ENCODE measurements at regions not wholly inside any gene's neighbourhood (a gene's known extent, or its start where the extent isn't known, plus 50 kb on each side); places are given as distances from the start of the nearest gene placed in this dataset.
A peak's percentile ranks its signal among the peaks of the same experiment; 100 is the strongest.

DNA sequence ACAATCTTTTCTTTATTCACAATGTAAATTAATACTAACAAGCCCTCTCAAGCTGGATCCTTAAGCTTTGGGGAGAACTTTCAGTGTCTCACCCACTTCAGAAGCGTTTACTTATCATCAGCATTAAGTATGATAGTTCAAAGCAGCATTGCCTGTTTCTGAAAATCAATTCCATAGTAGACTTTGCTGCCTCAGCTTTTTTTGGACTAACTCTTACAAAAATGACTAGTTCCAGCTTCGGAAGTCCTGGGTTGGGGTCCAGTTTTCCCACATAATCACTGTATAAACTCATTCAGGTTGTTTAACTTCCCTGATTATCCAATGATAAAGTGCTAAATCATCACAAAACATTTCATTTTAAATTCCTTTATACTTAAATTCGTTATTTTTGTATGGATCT, 114.4 kb downstream of the NR2F2 start:
- H3K27me3 ChIP-seq, result no peaks in the 10 kb centered on the region
- no peaks in the 10 kb centered on the region for H3K4me1 ChIP-seq
- no peaks in the 10 kb centered on the region for H3K9me3 ChIP-seq
- no peaks in the 10 kb centered on the region for H3K36me3 ChIP-seq
- WGBS, 2 donors, result 80 to 82% methylated on average over 3 of the region's 3 CpGs
- H3K27ac ChIP-seq, result no peak overlapping the region
- DNase-seq (ENCODE audit: low spot score in 2 of 2), result no peak
- TF ChIP-seq POLR2A (IDR thresholded peaks at IDR 0.05) (no peak), EP300 (IDR thresholded peaks at IDR 0.05) (no peak), CTCF (IDR thresholded peaks at IDR 0.05) (no peak)
- H3K4me3 ChIP-seq, result no peak overlapping the region

- 78 to 79% methylated on average over 7 of the region's 7 CpGs for WGBS, 2 donors
- no peaks in the 10 kb centered on the region for H3K9me3 ChIP-seq
- TF ChIP-seq POLR2A (IDR thresholded peaks at IDR 0.05), result no peak
- no peak for TF ChIP-seq CTCF (IDR thresholded peaks at IDR 0.05)
- TF ChIP-seq EP300 (IDR thresholded peaks at IDR 0.05), result no peak
- no peaks in the 10 kb centered on the region for H3K27me3 ChIP-seq
- DNase-seq (ENCODE audit: low spot score in 2 of 2), result no peak
- H3K27ac ChIP-seq, result no peak overlapping the region
- no peaks in the 10 kb centered on the region for H3K36me3 ChIP-seq
- H3K4me1 ChIP-seq, result no peaks in the 10 kb centered on the region
- H3K4me3 ChIP-seq, result no peak overlapping the region
Measured at GRCh38 chr15:96448923-96449322, 118.4 kb downstream of the NR2F2 start.

- Histone ChIP-seq H3K4me3 (no peak overlapping the region), H3K9me3 (peaks cover 0 to 3% (median 0%) of the 10 kb centered on the region in 4 donors), H3K4me1 (no peaks in the 10 kb centered on the region), H3K36me3 (no peaks in the 10 kb centered on the region), H3K27me3 (no peaks in the 10 kb centered on the region), H3K27ac (no peak overlapping the region)
- WGBS, 2 donors, result 88 to 90% methylated on average over 3 of the region's 3 CpGs
- TF ChIP-seq CTCF (IDR thresholded peaks at IDR 0.05) (no peak), EP300 (IDR thresholded peaks at IDR 0.05) (no peak), POLR2A (IDR thresholded peaks at IDR 0.05) (no peak)
- no peak for DNase-seq (ENCODE audit: low spot score in 2 of 2)
Measured at GRCh38 chr15:96457841-96458240, 127.3 kb downstream of the NR2F2 start.

GRCh38 chr15:96460106-96460505, 129.6 kb downstream of the NR2F2 start:
- Histone ChIP-seq H3K36me3 (no peaks in the 10 kb centered on the region), H3K27ac (no peak overlapping the region), H3K4me3 (no peak overlapping the region), H3K27me3 (no peaks in the 10 kb centered on the region), H3K4me1 (no peaks in the 10 kb centered on the region), H3K9me3 (peaks cover 0 to 3% (median 0%) of the 10 kb centered on the region in 4 donors)
- TF ChIP-seq POLR2A (IDR thresholded peaks at IDR 0.05) (no peak), CTCF (IDR thresholded peaks at IDR 0.05) (no peak), EP300 (IDR thresholded peaks at IDR 0.05) (no peak)
- DNase-seq (ENCODE audit: low spot score in 2 of 2), result no peak
- 88 to 95% methylated on average over 1 of the region's 1 CpG for WGBS, 2 donors

DNA sequence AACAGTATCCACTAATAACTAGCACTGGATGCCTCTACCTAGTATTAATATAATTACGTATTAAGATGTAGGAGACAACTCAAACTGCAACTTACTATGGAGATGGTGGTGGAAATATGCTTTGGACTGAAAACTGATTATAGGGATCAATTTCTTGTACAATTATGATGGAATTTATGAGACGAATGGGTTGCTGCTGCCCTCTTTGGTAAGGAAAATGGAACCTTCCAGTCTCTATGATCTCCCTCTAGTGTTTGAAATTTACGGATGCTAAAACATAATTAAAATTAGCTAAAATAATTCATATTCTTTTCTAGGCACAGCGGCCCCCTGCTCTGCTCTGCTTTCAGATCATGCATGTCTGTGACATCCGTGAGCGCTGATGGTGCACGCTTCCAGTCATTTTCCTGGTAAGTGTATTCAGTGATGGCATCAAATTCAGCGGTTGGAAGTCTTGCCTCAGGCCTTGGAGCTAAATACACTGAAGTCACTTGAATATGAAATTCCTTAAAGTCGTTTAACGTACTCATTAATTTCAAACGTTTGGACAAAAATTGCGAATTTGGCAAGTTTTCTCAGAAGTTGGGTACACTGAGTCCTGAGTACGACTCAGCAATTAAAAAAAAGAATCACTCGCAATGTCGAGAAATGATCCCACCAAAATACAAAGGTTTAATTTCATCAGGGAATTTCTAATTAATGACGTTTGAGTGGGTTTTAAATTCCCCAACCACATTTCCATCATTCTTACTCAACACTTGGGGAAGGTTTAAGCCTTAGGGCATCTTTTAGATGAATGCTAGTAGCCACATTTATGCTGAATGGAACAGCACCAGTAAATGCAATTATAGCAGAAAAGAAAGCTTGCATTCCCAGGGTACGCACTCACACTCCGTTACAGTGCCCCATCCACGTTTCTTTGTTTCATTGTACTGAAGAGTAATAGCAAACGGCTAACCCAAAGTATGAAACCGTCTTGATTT, 132.6 kb downstream of the NR2F2 start:
- H3K36me3 ChIP-seq, result no peaks in the 10 kb centered on the region
- no peak overlapping the region for H3K4me3 ChIP-seq
- H3K27ac ChIP-seq, result no peak overlapping the region
- no peaks in the 10 kb centered on the region for H3K4me1 ChIP-seq
- H3K27me3 ChIP-seq, result no peaks in the 10 kb centered on the region
- TF ChIP-seq CTCF (IDR thresholded peaks at IDR 0.05) (peak in 3 of 5 experiments; percentile 17 to 36 (median 25)), EP300 (IDR thresholded peaks at IDR 0.05) (no peak), POLR2A (IDR thresholded peaks at IDR 0.05) (no peak)
- 73 to 81% methylated on average over 21 of the region's 21 CpGs for WGBS, 2 donors
- DNase-seq (ENCODE audit: low spot score in 2 of 2), result no peak
- H3K9me3 ChIP-seq, result peaks cover 0 to 3% (median 0%) of the 10 kb centered on the region in 4 donors

All from tibial nerve (tissue), 4 donors.